ENCODE measurements at regions not wholly inside any gene's neighbourhood (a gene's known extent, or its start where the extent isn't known, plus 50 kb on each side); places are given as distances from the start of the nearest gene placed in this dataset.

- TF ChIP-seq CTCF (IDR thresholded peaks at IDR 0.05; ENCODE audit: borderline replicate concordance, extremely low read depth, low read length, poor library complexity, severe bottlenecking), result no peak
- TF ChIP-seq EZH2 (IDR thresholded peaks at IDR 0.05; ENCODE audit: borderline replicate concordance, low read depth, low read length, severe bottlenecking), result no peak
Observed at GRCh38 chr6:19128701-19129100, 708.5 kb upstream of the ID4 start.
